Thymus (tissue), 11 donors: ENCODE measurements at regions not wholly inside any gene's neighbourhood (a gene's known extent, or its start where the extent isn't known, plus 50 kb on each side); places are given as distances from the start of the nearest gene placed in this dataset.

Experiments
- DNase-seq, 9 donors: peaks; one replicate each; pipeline ENCODE4 v3.0.0-alpha.2; 2013; ENCODE audit warnings: low spot score in 9 of 9, low read depth in 6 of 9, missing footprints in 1 of 9
- H3K27ac ChIP-seq, 2 donors: one replicate each; pipeline ENCODE4 v1.5.1; 2013; ENCODE audit warnings: control low read depth in 1 of 2, low read depth in 1 of 2, low read length in 1 of 2, mild to moderate bottlenecking in 1 of 2, moderate library complexity in 1 of 2
- H3K27me3 ChIP-seq, 2 donors: one replicate each; pipeline ENCODE4 v1.5.1; 2013; ENCODE audit warnings: low read length in 1 of 2; ENCODE audit not compliant: control insufficient read depth in 2 of 2, insufficient read depth in 1 of 2
- H3K36me3 ChIP-seq, 2 donors: one replicate each; pipeline ENCODE4 v1.5.1; 2013; ENCODE audit warnings: low read length in 1 of 2, mild to moderate bottlenecking in 1 of 2, moderate library complexity in 1 of 2; ENCODE audit not compliant: control insufficient read depth in 2 of 2, insufficient read depth in 2 of 2
- H3K4me1 ChIP-seq, 2 donors: one replicate each; pipeline ENCODE4 v1.5.1; 2013; ENCODE audit warnings: low read length in 2 of 2; ENCODE audit not compliant: control insufficient read depth in 2 of 2, insufficient read depth in 2 of 2
- H3K4me3 ChIP-seq, 2 donors: one replicate each; pipeline ENCODE4 v1.5.1; 2013; ENCODE audit warnings: low read length in 2 of 2, control low read depth in 1 of 2, mild to moderate bottlenecking in 1 of 2
- H3K9me3 ChIP-seq, 2 donors: one replicate each; pipeline ENCODE4 v1.5.1; 2013; ENCODE audit warnings: low read length in 1 of 2, mild to moderate bottlenecking in 1 of 2; ENCODE audit not compliant: control insufficient read depth in 2 of 2, insufficient read depth in 1 of 2
- WGBS: extraction: QIAGEN DNeasy Blood & Tissue Kit; methylation state at CpG from one replicate; pipeline ENCODE4 v1.1.7; 2013; 5-methylcytosine and 5-hydroxymethylcytosine counted together
- donor health status: healthy.

DNA sequence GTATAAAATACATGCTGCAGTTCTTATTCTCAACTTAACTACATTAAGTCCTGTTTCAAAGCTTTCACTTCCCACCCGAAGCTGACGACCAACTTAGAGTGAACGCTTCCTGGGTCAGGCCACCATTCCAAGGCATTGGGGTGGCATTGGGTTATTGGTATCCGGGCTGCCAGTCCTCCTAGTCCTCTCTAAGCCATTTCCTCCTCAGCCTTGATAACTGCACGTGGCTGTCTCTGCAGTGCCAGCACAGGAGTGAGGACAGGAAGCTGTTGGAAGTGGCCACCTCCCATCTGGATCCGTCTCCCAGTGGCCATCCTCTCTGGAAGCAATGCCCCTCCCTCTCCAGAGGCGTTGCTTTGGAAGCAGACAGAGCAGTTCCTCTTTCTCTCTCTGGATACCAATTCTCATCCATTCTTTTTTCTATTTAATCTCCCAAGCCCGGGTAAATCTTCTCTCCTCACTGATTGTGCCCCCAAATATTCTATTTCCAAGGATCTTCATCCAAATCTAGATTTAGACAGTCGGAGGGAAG lies 354.7 kb downstream of the EIPR1 start:
- 76% methylated on average over 9 of the region's 9 CpGs for WGBS
- H3K36me3 ChIP-seq = no peaks in the 10 kb centered on the region
- H3K27me3 ChIP-seq = no peaks in the 10 kb centered on the region

DNA sequence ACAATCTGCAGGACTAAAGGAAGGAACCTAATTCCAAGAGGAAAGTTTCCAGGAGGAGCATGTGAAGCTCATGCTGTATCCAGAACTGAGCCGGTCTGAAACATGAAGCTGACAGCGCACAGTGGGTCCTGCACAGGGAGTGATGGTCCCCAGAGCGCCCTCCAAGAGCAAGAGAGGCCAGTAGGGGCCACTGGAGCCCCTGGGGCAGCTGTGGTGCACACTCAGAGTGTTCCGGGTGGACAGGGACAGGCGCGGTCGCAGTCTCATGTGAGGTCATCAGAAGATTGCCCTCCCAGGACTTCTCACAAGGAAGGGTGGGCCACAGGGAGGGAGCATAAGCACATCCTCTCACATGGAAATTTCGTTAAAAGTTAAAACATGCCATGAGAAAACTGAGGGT lies 355.9 kb downstream of the EIPR1 start:
- Histone ChIP-seq H3K27me3 (no peaks in the 10 kb centered on the region), H3K4me1 (no peaks in the 10 kb centered on the region), H3K27ac (no peak overlapping the region), H3K9me3 (peaks cover 0 to 10% of the 10 kb centered on the region in 2 donors), H3K4me3 (no peak overlapping the region), H3K36me3 (no peaks in the 10 kb centered on the region)
- WGBS = 91% methylated on average over 8 of the region's 8 CpGs
- DNase-seq = no peak

More for the DNA sequence above, 354.7 kb downstream of the EIPR1 start:
- H3K27ac ChIP-seq = no peak overlapping the region
- H3K4me3 ChIP-seq = no peak overlapping the region
- no peak for DNase-seq
- peaks cover 0 to 10% of the 10 kb centered on the region in 2 donors for H3K9me3 ChIP-seq
- no peaks in the 10 kb centered on the region for H3K4me1 ChIP-seq

GRCh38 chr2:3010001-3010400 lies 367.6 kb downstream of the EIPR1 start:
- Histone ChIP-seq H3K9me3 (no peaks in the 10 kb centered on the region), H3K4me3 (no peak overlapping the region), H3K27me3 (no peaks in the 10 kb centered on the region), H3K4me1 (no peaks in the 10 kb centered on the region), H3K27ac (no peak overlapping the region), H3K36me3 (no peaks in the 10 kb centered on the region)
- 90% methylated on average over 4 of the region's 4 CpGs for WGBS
- no peak for DNase-seq

DNA sequence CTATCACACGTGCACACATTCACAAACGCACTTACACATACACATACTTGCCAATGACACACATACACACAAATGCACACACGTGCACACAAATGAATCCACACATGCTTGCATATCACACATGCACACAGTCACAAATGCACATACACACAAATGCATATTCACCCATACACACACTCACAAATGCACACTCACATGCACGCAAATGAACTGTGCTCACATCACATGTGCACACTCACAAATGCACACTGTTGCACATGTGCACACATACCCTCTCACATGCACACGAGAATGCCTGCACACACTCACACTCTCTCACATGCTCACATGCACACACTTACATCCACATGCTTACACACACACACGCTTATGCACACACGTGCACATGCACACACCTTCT lies 368.1 kb downstream of the EIPR1 start:
- DNase-seq = no peak
- no peak overlapping the region for H3K4me3 ChIP-seq
- H3K9me3 ChIP-seq = no peaks in the 10 kb centered on the region
- no peaks in the 10 kb centered on the region for H3K27me3 ChIP-seq
- WGBS = 81% methylated on average over 7 of the region's 7 CpGs
- H3K36me3 ChIP-seq = no peaks in the 10 kb centered on the region
- H3K27ac ChIP-seq = no peak overlapping the region
- no peaks in the 10 kb centered on the region for H3K4me1 ChIP-seq

DNA sequence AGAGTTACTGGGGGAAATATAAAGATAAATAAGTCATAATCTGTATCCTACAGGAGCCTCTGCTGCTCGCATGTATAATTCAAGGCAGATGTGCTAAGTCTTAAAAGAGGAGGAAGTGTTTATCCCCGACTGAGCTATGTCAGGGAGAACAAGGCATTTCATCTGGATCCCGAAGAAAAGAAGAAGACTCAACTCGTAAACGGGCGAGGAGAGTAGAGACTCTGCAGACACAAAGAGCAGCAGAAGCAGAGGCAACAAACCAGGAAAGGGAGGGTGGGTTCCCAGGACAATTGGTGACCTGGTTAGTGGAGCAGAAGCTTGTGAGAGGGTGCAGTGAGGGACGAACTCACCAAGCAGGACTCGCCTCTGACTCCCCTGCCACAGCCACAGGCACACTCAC lies 368.6 kb downstream of the EIPR1 start:
- H3K36me3 ChIP-seq = no peaks in the 10 kb centered on the region
- no peak overlapping the region for H3K4me3 ChIP-seq
- H3K27ac ChIP-seq = no peak overlapping the region
- no peaks in the 10 kb centered on the region for H3K27me3 ChIP-seq
- no peaks in the 10 kb centered on the region for H3K9me3 ChIP-seq
- no peak for DNase-seq
- WGBS = 65% methylated on average over 8 of the region's 8 CpGs
- H3K4me1 ChIP-seq = no peaks in the 10 kb centered on the region

DNA sequence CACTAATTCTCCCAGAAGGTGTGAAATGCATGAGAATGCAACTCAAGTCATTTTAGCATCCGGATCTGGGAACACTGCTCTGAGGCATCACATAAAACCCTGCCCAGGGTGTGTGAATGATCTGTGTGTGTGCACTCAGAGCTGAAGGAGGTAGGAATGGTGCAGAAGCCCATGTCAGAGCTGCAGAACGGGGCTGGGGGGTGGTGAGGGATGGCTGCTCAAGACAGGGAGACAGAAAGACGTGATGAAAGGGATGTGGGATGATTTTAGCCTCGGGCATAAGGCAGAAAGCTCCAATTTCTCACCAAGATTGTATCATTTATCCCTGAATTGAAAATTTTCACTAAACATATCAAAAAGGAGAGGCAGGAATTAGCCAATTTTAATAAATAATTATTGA lies 369.1 kb downstream of the EIPR1 start:
- H3K9me3 ChIP-seq = no peaks in the 10 kb centered on the region
- H3K4me3 ChIP-seq = no peak overlapping the region
- no peaks in the 10 kb centered on the region for H3K27me3 ChIP-seq
- H3K4me1 ChIP-seq = no peaks in the 10 kb centered on the region
- DNase-seq = no peak
- 78% methylated on average over 4 of the region's 4 CpGs for WGBS
- no peaks in the 10 kb centered on the region for H3K36me3 ChIP-seq
- no peak overlapping the region for H3K27ac ChIP-seq

- 93% methylated on average over 6 of the region's 6 CpGs for WGBS
- H3K4me3 ChIP-seq = no peak overlapping the region
- H3K27me3 ChIP-seq = no peaks in the 10 kb centered on the region
- H3K4me1 ChIP-seq = no peaks in the 10 kb centered on the region
- no peak for DNase-seq
- no peaks in the 10 kb centered on the region for H3K9me3 ChIP-seq
- H3K36me3 ChIP-seq = no peaks in the 10 kb centered on the region
- no peak overlapping the region for H3K27ac ChIP-seq
Observed at GRCh38 chr2:3007135-3007534, 370.5 kb downstream of the EIPR1 start.

- DNase-seq = no peak
- H3K9me3 ChIP-seq = no peaks in the 10 kb centered on the region
- WGBS = 91% methylated on average over 12 of the region's 12 CpGs
- H3K4me1 ChIP-seq = no peaks in the 10 kb centered on the region
- peaks cover 0 to 2% of the 10 kb centered on the region in 2 donors for H3K27me3 ChIP-seq
- H3K4me3 ChIP-seq = no peak overlapping the region
- H3K27ac ChIP-seq = no peak overlapping the region
- H3K36me3 ChIP-seq = no peaks in the 10 kb centered on the region
Observed at GRCh38 chr2:3005859-3006501, 371.6 kb downstream of the EIPR1 start.

DNA sequence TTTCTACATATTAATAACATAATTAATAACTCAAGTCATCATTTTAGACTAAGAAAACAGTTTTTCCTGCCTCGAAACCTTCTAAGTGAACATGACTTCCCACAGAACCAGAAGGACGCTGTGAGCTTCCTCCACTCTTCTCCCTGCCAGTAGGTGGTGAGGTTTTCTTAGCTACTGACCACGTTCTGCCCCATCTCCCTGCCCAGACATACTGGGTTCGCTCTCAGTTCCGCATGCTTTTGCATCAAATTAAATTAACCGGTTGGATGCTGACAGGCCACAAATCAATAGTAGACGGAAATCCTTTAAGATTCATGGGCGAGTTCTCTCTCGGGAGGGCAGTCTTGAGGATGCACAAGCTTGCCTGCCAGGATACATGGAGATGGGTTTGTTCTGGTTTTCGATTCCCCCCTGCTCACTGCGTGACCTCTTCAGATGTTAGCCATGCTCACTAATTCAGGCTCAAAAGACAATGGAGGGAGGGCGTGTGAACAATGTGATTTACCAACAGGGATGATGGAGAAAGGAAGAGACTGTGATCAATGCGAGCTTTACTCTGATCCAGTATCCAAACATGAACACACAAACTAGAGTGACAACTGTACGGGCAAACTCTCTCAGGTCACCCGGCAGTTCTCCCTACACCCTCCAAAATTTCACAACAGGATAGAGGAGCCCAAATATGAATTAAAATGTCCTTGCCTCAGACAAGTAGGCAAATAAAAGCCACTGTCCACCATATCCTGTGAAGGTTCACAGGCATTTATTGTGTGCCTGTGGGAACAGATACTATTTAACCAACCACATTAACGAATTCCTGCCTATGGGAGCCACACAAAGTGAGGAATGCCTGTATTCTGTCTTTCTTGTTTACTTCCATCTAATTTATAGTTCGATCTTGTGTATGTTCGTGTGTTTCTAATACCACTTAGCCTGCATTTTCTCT lies 375.7 kb downstream of the EIPR1 start:
- Histone ChIP-seq H3K27me3 (peaks cover 0 to 2% of the 10 kb centered on the region in 2 donors), H3K36me3 (no peaks in the 10 kb centered on the region), H3K9me3 (no peaks in the 10 kb centered on the region), H3K4me3 (no peak overlapping the region), H3K27ac (no peak overlapping the region), H3K4me1 (no peaks in the 10 kb centered on the region)
- 55% methylated on average over 18 of the region's 18 CpGs for WGBS
- no peak for DNase-seq
